ENCODE measurements at regions not wholly inside any gene's neighbourhood (a gene's known extent, or its start where the extent isn't known, plus 50 kb on each side); places are given as distances from the start of the nearest gene placed in this dataset.
"Not testable (repeated sequence)": the region's sequence is repeated elsewhere in the genome, so short reads cannot be mapped to it uniquely, and the experiment has no call there.

- not testable (repeated sequence) for TF ChIP-seq CTCF (IDR thresholded peaks at IDR 0.05; ENCODE audit: insufficient read depth, low read length); POLR2AphosphoS5 (IDR thresholded peaks at IDR 0.05; ENCODE audit: low read depth)
- TF ChIP-seq, protein P1, sequence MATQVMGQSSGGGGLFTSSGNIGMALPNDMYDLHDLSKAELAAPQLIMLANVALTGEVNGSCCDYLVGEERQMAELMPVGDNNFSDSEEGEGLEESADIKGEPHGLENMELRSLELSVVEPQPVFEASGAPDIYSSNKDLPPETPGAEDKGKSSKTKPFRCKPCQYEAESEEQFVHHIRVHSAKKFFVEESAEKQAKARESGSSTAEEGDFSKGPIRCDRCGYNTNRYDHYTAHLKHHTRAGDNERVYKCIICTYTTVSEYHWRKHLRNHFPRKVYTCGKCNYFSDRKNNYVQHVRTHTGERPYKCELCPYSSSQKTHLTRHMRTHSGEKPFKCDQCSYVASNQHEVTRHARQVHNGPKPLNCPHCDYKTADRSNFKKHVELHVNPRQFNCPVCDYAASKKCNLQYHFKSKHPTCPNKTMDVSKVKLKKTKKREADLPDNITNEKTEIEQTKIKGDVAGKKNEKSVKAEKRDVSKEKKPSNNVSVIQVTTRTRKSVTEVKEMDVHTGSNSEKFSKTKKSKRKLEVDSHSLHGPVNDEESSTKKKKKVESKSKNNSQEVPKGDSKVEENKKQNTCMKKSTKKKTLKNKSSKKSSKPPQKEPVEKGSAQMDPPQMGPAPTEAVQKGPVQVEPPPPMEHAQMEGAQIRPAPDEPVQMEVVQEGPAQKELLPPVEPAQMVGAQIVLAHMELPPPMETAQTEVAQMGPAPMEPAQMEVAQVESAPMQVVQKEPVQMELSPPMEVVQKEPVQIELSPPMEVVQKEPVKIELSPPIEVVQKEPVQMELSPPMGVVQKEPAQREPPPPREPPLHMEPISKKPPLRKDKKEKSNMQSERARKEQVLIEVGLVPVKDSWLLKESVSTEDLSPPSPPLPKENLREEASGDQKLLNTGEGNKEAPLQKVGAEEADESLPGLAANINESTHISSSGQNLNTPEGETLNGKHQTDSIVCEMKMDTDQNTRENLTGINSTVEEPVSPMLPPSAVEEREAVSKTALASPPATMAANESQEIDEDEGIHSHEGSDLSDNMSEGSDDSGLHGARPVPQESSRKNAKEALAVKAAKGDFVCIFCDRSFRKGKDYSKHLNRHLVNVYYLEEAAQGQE (IDR thresholded peaks at IDR 0.05; ENCODE audit: insufficient replicate concordance, low read depth), result not testable (repeated sequence)
These were observed 83.6 kb downstream of the MTX3 start for GRCh38 chr5:79907452-79907851.

All from HL-60 (cell line).